ENCODE measurements at regions not wholly inside any gene's neighbourhood (a gene's known extent, or its start where the extent isn't known, plus 50 kb on each side); places are given as distances from the start of the nearest gene placed in this dataset.

GRCh38 chr5:74378464-74378863 lies 262.1 kb downstream of the ENC1 start:
- H2BK120ac ChIP-seq (replicated peaks; ENCODE audit: low read depth, low read length), result no peak overlapping the region
- H2BK20ac ChIP-seq (ENCODE audit: low read length), result no peak overlapping the region
- no peak overlapping the region for H3K56ac ChIP-seq (replicated peaks; ENCODE audit: insufficient read length, low read depth, low read length)
- ChIA-PET CTCF (ENCODE audit: partially characterized antibody) (no interaction called here), POLR2A (ENCODE audit: partially characterized antibody) (no interaction called here)
- FAIRE-seq (no peak), DNase-seq (ENCODE audit: low read depth in 1 of 2, low spot score in 2 of 2) (no peak)
- no peaks in the 10 kb centered on the region for H3K4me1 ChIP-seq (replicated peaks in 1 of 4; ENCODE audit: control insufficient read depth in 3 of 4, insufficient read depth in 4 of 4, low read length in 3 of 4)
- H3K36me3 ChIP-seq (ENCODE audit: control insufficient read depth in 2 of 4, insufficient read depth in 4 of 4, low read length in 3 of 4), result no peaks in the 10 kb centered on the region
- no peak overlapping the region for H3K4me2 ChIP-seq (ENCODE audit: insufficient read depth in 1 of 2, low read depth in 2 of 2, low read length in 2 of 2)
- 87% methylated on average over 1 of the region's 1 CpG; no CpG with 5 or more reads in 1 of the 2 experiments for WGBS, 2 experiments (ENCODE audit: extremely low coverage in 1 of 2, insufficient coverage in 1 of 2, insufficient read length in 1 of 2, insufficient replicate concordance in 2 of 2, low coverage in 1 of 2, low lambda C conversion rate in 2 of 2, missing lambda C conversion rate in 1 of 2)
- no peaks in the 10 kb centered on the region for H3K9me3 ChIP-seq (ENCODE audit: insufficient read depth in 2 of 2, low read depth in 1 of 2, low read length in 1 of 2)
- no peak overlapping the region for H3K14ac ChIP-seq (ENCODE audit: insufficient read length)
- H3K4ac ChIP-seq (replicated peaks; ENCODE audit: insufficient read length, low read depth, low read length), result no peak overlapping the region
- no peak overlapping the region for H2AK5ac ChIP-seq (ENCODE audit: low read depth, low read length)
- H3K27me3 ChIP-seq (replicated peaks in 1 of 4; ENCODE audit: control insufficient read depth in 3 of 4, extremely low read depth in 1 of 4, insufficient read depth in 3 of 4, low read length in 3 of 4), result no peaks in the 10 kb centered on the region
- no peaks in the 10 kb centered on the region for H3K79me1 ChIP-seq (ENCODE audit: low read depth, low read length)
- no peaks in the 10 kb centered on the region for H3K79me2 ChIP-seq (ENCODE audit: control insufficient read depth in 1 of 2, insufficient read depth in 2 of 2, low read length in 2 of 2)
- no peaks in the 10 kb centered on the region for H3K23me2 ChIP-seq (ENCODE audit: low read depth, low read length)
- no peak overlapping the region for H3K4me3 ChIP-seq (ENCODE audit: extremely low read depth in 1 of 4, insufficient read depth in 2 of 4, low read depth in 3 of 4, low read length in 4 of 4)
- no peak overlapping the region for H4K8ac ChIP-seq (ENCODE audit: extremely low read depth, insufficient read depth, low read length)
- H4K91ac ChIP-seq (replicated peaks; ENCODE audit: insufficient read length, low read length), result no peak overlapping the region
- no peak overlapping the region for H3K18ac ChIP-seq (ENCODE audit: extremely low read depth, low read length)
- no peak overlapping the region for H3K27ac ChIP-seq (ENCODE audit: low read depth, low read length)
- H2AFZ ChIP-seq (ENCODE audit: low read length), result no peak overlapping the region
- no peak overlapping the region for H2BK12ac ChIP-seq (ENCODE audit: low read depth, low read length)
- H4K20me1 ChIP-seq (replicated peaks in 1 of 2; ENCODE audit: control insufficient read depth in 1 of 2, insufficient read depth in 2 of 2, low read length in 2 of 2), result no peaks in the 10 kb centered on the region
- no peak overlapping the region for H3K9ac ChIP-seq (replicated peaks in 1 of 4; ENCODE audit: extremely low read depth in 1 of 4, low read depth in 3 of 4, low read length in 3 of 4)
- no peak overlapping the region for H4K5ac ChIP-seq (ENCODE audit: insufficient read length, low read depth, low read length)
- H2BK5ac ChIP-seq (ENCODE audit: low read depth, low read length), result no peak overlapping the region
- no peak overlapping the region for H3K23ac ChIP-seq (ENCODE audit: insufficient read length)
- H2BK15ac ChIP-seq (ENCODE audit: low read length), result no peak overlapping the region
- no peak for TF ChIP-seq ATF3 (IDR thresholded peaks at IDR 0.05; ENCODE audit: insufficient read depth, low read depth, low read length)
- TF ChIP-seq E2F6 (IDR thresholded peaks at IDR 0.05), result no peak
- no peak for TF ChIP-seq SAP30 (IDR thresholded peaks at IDR 0.05; ENCODE audit: insufficient read depth, insufficient replicate concordance, low read length)
- TF ChIP-seq GTF2F1 (IDR thresholded peaks at IDR 0.05; ENCODE audit: borderline replicate concordance, low read depth, low read length), result no peak
- TF ChIP-seq ZNF274 (IDR thresholded peaks at IDR 0.05; ENCODE audit: borderline replicate concordance, extremely low read depth, low read length), result no peak
- no peak for TF ChIP-seq USF2 (IDR thresholded peaks at IDR 0.05; ENCODE audit: low read length)
- no peak for TF ChIP-seq JUND (IDR thresholded peaks at IDR 0.05; ENCODE audit: low read length)
- TF ChIP-seq GABPA (IDR thresholded peaks at IDR 0.05; ENCODE audit: borderline replicate concordance, insufficient read depth, low read length), result no peak
- TF ChIP-seq CTBP2 (IDR thresholded peaks at IDR 0.05; ENCODE audit: borderline replicate concordance, insufficient read depth, insufficient read length, low read length), result no peak
- TF ChIP-seq KDM1A (IDR thresholded peaks at IDR 0.05; ENCODE audit: borderline replicate concordance, low read length), result no peak
- no peak for TF ChIP-seq EP300 (IDR thresholded peaks at IDR 0.05; ENCODE audit: borderline replicate concordance in 1 of 2, low read depth in 2 of 2, low read length in 2 of 2)
